DMS 273 treated with DMSO at 0.1 percent for 48 hours (cell line): ENCODE measurements at regions not wholly inside any gene's neighbourhood (a gene's known extent, or its start where the extent isn't known, plus 50 kb on each side); places are given as distances from the start of the nearest gene placed in this dataset.
A peak's percentile ranks its signal among the peaks of the same experiment; 100 is the strongest.
"Not testable (repeated sequence)": the region's sequence is repeated elsewhere in the genome, so short reads cannot be mapped to it uniquely, and the experiment has no call there.

ENCODE experiments used
- DNase-seq: peaks from one replicate; lab custom pipeline; 2025; lab: John Stamatoyannopoulos, UW

DNA sequence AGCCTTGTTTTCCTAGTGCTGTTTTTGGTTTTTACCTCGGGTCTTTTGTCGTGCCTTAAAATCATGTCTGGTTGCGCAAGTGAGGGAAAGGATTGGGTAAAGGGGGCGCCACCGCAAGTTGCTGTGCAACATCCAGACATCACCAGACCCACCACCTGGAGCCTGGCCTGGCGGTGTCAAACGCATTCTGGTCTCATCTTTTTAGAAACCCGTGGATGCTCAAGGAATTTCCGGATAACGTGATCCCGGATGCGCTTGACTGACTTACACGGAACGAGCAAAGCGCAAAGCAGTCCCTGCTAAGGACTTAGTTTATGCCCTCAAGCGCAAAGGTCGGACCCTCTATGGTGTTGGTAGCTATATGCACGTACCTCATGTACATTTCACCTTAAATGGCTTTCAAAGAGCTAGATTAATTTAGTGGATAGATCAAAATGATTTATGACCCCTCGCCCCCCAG, 105.2 kb downstream of the OR2B2 start:
- DNase-seq, result no peak

DNA sequence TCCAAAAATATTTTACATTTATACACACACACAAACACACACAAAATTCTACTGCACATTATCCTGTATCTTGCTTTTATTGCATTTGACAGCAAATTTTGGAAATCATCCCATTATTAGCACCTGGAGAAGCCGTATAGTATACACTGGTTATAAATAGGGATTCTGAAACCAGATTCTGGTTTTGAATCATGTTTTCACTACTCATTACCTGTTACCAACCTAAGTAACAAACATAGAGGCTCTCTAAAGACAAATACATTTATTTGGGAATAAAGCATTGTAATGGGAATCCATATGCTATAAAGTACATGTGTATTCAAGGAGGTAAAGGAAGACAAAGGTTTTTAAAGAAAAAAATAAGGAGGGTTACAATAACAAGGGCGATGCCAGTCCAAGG, 106.8 kb downstream of the OR2B2 start:
- no peak for DNase-seq

DNA sequence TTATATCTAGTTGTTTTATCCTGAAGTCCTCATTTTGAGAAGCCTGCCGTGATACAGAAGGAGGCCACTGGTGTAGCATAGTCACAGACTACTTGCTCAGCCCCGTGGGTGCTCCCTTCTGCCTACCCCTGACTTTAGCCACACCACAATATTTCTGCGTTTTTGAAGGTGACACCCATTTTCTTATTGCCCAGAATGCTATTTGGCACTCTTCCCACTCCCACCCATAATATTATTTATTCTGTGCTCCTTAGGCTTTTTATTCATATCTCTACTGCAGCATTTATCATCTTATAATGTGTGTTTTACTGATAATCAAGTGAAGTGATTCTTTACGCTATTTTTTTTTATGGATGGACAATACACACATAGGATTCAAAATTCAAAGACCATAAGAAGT, 107.3 kb downstream of the OR2B2 start:
- DNase-seq, result no peak

DNA sequence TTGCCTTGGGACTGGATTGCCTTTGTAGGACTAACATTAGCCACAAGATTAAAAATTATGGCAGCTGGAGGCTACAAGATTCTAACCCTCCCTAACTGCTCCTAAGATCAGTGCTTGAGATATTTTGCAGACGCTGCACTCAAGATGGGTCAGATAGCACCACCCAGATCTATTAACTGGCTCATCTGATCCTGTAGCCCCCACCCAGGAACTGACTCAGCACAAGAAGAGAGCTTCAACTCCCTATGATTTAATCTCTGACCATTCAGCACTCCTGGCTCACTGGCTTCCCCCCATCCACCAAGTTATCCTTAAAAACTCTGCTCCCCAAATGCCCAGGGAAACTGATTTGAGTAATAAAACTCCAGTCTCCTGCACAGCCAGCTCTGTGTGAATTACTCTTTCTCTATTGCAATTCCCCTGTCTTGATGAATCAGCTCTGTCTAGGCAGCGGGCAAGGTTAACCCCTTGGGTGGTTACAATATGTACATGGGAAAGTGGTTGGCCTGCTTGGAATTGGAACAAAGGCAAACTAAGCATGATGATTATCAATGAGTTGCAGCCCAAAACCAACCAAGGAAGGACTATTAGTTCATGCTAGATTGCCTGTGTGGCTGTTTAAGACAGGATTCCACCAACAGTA, 111.3 kb downstream of the OR2B2 start:
- DNase-seq, result no peak

- no peak for DNase-seq
These were observed 114.2 kb downstream of the OR2B2 start for GRCh38 chr6:27797960-27798359.

- not testable (repeated sequence) for DNase-seq
These were observed 115.3 kb downstream of the OR2B2 start for GRCh38 chr6:27796736-27797481.

GRCh38 chr6:27795697-27796494, 116.3 kb downstream of the OR2B2 start:
- DNase-seq, result peak; percentile 88

- peak; percentile 73 for DNase-seq
These were observed 120.8 kb downstream of the OR2B2 start for GRCh38 chr6:27791182-27791943.

GRCh38 chr6:27788376-27788775, 123.8 kb downstream of the OR2B2 start:
- DNase-seq, result not testable (repeated sequence)

- no peak for DNase-seq
These were observed 126.1 kb downstream of the OR2B2 start for GRCh38 chr6:27786048-27786447.

GRCh38 chr6:27785294-27785693, 126.9 kb downstream of the OR2B2 start:
- no peak for DNase-seq

DNA sequence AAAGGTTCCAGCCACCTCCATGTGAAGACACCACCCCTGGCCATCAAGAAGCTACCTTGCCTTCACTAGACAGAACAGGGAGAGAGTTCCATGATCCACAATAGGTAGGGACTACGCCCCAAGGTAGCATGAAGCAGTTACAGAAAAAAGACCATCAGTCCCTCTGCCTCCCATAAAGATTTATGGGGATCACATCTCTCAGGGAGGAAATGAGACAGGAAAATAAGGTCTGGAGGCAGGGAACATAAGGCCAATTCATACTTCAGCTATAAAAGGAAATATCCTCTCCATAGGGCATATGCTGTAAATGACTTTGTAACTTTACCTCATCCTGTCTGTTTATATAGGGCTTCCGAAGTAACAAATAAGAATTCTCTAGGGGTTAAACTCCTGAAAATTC, 129.4 kb downstream of the OR2B2 start:
- no peak for DNase-seq

DNA sequence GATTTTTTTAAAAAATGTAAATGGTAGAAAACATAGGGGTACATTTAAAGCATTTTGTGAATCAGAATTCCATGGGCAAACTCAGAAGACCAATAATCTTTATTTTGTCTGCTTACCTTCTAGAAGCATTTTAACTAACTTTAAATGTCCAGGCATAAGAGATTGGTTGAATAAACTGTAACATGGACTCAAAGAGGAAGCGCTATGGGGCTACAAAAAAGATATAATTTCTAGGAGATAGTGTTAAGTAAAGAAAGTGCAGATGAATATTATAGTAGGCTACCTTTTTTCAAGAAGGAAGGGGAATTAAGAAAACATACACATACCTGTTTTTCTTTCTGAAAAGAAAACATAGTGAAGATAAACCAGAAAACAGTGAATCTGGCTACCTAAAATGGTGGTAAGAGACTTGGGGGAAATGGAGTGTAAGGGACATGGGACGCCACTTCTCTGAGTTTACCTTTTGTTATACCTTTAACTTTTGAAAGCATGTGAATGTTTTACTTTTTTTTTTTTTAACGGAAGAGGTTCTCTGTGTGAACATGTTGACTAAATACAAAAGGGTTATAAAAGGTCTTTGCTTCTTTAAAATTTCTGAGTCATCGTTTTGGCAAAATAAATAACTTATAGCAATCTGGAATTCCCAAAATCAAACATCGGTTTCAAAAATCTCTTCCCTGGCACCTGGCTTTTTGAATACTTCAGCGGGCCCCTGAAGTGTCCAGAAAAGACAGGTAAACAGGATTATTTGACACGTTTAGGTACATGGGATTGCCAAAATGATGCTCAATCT, 133.4 kb downstream of the OR2B2 start:
- DNase-seq, result no peak

DNA sequence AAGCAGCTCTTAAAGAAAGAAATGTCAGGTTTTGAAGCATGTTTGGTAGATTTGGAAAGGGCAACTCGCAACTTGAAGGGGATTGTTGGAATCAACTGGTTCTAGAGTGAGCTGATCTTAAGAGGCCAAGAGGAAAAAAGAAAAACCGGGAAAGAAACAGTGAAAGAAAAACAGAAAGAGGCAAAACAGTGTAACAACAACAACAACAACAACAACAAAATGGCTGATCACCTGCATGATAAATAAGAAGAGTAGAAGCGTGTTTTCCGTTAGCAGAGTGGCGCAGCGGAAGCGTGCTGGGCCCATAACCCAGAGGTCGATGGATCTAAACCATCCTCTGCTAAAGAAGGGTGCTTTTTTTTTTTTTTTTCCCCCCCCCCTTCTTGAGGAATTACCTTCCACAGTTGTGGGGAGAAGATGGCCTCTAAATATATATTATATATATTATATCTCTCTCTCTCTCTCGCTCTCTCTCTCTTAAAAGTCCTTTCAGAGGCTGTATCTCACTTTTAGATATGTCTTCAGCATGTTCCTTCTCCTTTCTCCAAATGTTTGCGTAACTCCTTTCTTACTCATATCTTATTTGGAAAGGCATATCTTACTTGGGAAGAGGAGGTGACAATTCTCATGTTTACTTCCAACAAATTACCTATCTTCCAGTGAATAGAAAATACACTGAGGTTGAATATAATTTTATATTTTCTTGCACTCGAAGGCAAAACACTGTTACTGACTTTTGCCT, 134.4 kb downstream of the OR2B2 start:
- peak; percentile 2 for DNase-seq

GRCh38 chr6:27777126-27777525, 135.1 kb downstream of the OR2B2 start:
- DNase-seq, result no peak

GRCh38 chr6:27776504-27776903, 135.7 kb downstream of the OR2B2 start:
- DNase-seq, result no peak

- DNase-seq, result no peak
These were observed 136.4 kb downstream of the OR2B2 start for GRCh38 chr6:27775796-27776184.

DNA sequence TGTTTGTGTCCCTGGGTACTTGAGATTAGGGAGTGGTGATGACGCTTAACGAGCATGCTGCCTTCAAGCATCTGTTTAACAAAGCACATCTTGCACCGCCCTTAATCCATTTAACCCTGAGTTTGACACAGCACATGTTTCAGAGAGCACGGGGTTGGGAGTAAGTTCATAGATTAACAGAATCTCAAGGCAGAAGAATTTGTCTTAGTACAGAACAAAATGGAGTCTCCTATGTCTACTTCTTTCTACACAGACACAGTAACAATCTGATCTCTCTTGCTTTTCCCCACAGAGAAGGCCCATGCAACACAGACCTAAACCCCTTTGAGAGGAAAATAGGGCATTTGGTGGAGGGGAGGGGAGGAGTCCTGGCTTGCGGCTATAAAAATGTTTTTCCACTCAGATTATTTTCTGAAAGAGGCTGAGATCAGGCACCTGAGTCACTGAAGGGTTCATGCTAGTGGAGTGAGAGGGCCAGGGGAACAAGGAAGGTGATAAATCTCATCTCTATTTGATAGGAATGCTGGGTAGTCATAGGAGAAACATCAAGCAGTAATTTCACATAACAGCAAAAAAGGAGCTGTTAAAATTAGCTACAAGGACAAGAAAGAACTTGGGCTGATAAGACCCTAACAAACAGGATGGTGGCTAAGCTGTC, 136.9 kb downstream of the OR2B2 start:
- DNase-seq, result not testable (repeated sequence)

- DNase-seq, result not testable (repeated sequence)
These were observed 138.0 kb downstream of the OR2B2 start for GRCh38 chr6:27774264-27774600.
